Stomach (tissue), 4 donors: ENCODE measurements at regions not wholly inside any gene's neighbourhood (a gene's known extent, or its start where the extent isn't known, plus 50 kb on each side); places are given as distances from the start of the nearest gene placed in this dataset.

ENCODE experiments used
- CTCF ChIP-seq, 7 experiments: fragments of 450-650 bp in 4 of 7; fragments of 200-600 bp in 3 of 7; sonication (generic) in 3 of 7; IDR thresholded peaks; one replicate each; pipeline ENCODE4 v1.5.1; 2016 to 2019; ENCODE audit warnings: antibody characterized with exemption in 7 of 7, control low read depth in 2 of 7, mild to moderate bottlenecking in 1 of 7
- POLR2A ChIP-seq, 4 donors: fragments of 450-650 bp; IDR thresholded peaks; one replicate each; pipeline ENCODE4 v1.6.1; 2016; ENCODE audit warnings: antibody characterized with exemption in 4 of 4, control low read depth in 2 of 4, mild to moderate bottlenecking in 1 of 4, moderate library complexity in 1 of 4

- TF ChIP-seq CTCF (IDR thresholded peaks at IDR 0.05), result no peak
- no peak for TF ChIP-seq POLR2A (IDR thresholded peaks at IDR 0.05)
These were observed 55.3 kb upstream of the SERPINE2 start for GRCh38 chr2:224094413-224094812.
